ENCODE measurements at regions not wholly inside any gene's neighbourhood (a gene's known extent, or its start where the extent isn't known, plus 50 kb on each side); places are given as distances from the start of the nearest gene placed in this dataset.

DNA sequence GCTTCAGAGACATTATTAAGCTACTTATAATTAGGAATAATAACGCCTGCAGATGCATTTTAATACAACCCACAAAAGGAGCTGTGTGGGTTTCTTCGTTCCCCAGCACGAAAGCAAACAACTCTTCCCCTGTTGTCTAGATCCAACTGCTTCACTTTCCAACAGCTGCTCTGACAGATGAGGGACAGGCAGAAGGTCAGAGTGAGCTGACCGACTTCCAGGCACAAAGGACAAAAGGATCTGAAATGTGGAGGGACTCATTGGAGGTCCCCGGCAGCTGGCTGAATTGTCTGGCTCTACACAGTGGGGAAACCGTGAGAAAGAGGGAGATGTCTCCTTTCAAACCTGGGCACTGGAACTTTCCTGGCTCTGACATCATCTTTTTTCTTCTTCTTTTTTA lies 79.1 kb upstream of the ALDH1B1 start:
- no peak for DNase-seq (ENCODE audit: low read depth in 2 of 2)

DNA sequence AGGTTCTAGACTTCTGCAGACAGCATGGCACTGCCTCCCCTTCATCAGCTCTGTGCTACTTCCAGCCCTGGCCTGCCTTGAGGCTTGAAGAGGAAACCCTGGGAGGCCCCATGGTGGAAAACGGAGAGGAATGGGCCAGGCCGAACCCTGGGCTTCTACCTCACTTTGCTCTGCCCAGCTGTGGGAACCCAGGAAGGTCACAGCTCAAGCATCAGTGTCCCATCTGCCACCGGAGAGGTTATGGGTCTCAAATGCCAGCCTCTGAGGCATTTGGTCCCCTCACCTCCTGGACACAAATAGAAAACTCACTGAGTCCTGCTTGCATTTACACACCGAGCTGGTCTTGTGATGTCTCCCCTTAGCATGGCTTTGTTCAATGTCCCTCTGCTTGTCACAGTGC lies 80.1 kb upstream of the ALDH1B1 start:
- DNase-seq (ENCODE audit: low read depth in 2 of 2), result no peak

DNA sequence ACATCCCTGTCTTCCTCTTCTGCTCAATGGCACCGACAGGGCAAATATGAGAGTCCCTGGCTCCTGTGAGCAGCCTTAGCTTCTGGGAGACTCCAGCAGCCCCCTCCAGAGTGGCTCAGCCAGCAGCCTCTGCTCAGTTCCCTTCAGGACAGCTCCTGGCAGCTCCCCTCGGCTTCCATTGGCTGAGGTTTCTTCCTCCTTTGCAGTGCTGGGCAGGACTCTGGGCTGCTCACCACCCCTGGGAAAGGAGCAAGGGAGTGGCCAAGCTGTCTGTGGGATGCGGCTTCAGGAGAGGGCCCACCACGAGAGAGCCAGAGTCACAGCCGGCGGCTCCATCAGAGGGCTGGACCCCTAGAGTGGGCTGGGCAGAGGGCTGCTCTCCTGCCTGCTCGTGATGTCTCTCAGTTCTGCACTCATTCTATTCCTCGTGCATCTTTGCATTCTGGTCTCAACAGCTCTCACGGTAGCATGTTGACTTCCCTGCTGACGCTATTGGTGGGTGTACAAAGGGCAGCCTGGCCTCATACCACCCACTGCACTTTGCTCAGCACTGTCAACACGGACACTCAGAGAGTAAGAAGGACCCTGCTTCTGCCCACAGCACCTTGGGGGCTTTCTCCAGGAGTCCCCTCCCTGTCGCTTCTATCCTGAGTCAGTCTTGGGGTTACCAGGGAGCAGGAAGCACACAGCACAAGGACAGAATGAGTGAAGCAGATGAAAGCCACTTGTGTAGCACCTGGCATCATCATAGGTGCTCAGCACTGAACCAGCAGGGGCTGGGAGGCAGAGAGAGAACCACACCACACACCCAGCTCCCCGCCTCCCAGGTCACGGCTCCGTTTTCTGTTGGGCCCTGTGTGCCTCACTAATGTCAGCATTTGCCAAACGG lies 80.9 kb upstream of the ALDH1B1 start:
- no peak for DNase-seq (ENCODE audit: low read depth in 2 of 2)

DNA sequence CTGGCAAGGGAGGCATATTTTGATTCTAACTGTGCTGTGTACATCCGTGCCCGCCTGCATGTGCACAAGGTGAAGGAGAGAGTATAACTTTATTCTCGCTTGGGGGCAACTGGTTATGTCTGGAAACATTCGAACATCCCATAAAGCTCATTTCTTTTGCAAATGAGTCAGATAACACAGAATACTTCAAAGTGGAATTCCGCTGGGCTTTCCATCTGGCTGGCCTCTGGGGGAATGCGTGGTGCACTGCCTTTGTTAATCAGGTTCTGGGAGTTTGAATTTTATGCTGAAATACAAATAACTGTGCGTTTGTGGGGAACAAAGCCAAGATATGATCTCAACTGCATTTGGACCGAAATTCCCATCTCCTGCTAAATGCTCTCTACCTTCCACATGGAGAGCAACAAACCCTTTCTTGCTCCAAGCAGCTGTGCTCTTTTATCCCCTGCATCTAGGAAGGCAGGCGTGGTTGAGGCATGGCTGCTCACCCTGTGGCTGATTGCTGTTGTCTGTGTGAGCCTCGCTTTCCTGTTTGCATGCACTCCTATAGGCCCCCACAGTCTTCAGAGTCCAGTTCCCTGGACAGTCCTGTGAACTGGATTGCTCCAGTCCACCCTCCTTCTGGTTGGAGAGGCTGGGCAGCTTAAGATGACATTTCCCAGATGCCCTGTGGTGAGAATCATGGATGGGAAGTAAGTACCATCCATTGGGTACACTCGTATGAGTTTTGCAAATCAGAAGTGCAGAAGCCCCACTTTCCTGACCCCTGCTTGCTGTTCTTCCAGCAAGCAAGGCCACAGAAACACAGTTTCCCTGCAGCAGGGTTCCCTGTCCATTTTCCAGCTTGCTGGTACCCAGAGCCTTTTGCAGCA lies 82.9 kb upstream of the ALDH1B1 start:
- DNase-seq (ENCODE audit: low read depth in 2 of 2), result no peak

DNA sequence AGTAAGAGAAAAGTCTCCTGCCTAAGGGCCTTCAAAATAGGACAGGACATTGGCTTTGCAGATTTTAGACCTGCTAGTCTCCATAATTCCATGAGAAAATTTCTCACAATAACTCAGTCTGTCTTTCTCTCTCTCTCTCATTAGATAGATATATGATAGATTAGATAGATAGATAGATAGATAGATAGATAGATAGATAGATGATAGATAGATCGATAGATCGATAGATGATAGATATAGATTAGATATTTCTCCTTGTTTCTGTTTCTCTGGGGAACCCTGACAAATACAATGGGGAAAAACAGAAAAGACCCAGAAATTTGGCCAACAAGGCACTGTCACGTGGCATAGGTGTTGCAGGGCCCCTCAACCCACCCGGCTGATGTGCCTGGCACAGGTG lies 84.4 kb upstream of the ALDH1B1 start:
- DNase-seq (ENCODE audit: low read depth in 2 of 2), result no peak

DNA sequence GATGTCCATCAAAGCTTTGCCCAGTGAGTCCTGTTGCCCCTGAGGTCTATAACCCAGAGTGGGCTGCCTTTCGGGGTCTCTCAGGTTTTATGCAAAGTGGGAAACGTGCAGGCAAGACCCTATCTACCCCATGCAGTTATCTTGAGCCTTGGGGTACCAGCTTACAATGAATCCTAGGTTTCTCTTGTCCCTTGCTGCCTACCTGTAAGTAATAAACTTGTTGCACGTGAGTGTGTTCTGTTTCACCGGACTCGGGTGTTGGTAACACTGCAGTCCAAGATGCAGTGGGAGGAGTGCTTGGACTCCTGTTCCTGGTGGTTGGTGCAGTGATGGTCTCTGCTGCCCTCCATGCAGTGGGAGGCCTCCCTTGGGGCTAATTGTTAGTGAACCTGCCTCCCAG lies 85.6 kb upstream of the ALDH1B1 start:
- DNase-seq (ENCODE audit: low read depth in 2 of 2), result no peak

DNA sequence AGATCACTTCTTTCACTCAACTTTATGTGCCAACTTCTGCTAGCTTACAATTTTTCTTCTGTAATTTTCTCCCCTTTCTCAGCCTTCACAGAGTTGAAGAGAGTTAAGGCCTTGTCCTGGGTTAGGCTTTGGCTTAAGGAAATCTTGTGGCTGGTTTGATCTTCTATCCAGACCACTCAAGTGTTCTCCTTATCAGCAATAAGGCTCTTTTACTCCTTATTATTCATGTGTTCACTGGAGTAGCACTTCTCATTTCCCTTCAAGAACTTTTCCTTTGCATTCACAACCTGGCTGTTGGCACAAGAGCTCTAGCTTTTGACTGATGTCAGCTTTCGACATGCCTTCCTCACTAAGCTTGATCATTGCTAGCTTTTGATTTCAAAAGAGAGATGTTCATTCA lies 86.9 kb upstream of the ALDH1B1 start:
- DNase-seq (ENCODE audit: low read depth in 2 of 2), result no peak

DNA sequence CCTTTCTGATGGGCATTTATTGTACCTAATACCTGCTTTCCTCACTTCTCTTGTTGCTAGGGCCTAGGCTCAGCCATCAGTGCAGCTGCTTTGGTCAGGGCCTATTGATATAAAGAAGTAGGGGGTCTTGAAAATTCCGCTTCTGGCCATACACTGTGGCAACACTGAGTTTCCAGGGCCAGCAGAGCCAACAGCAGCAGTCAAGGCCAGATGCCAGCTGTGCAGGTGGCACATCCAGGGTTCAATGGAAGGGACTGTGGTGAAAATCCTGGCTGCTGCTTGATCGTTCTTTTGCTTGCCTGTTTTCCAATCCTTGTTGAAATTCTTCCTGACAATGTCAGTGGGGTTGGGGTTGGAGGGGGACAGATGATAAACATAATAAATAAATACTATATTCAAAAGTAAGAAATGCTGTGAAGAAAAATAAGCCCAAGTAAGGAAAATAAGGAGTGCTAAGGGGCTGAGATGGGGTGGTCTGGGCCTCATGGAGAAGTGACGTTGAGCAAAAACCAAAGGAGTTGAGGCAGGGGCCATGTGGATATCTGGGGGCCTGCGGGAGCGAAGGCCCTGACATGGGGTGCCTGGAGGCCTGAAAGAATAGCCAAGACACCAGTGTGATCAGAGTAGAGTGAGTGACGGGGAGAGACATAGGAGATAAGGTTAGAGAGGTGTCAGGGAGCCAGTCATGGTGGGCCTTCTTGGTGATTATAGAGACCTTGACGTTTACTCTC lies 91.0 kb upstream of the ALDH1B1 start:
- DNase-seq (ENCODE audit: low read depth in 2 of 2), result no peak

DNA sequence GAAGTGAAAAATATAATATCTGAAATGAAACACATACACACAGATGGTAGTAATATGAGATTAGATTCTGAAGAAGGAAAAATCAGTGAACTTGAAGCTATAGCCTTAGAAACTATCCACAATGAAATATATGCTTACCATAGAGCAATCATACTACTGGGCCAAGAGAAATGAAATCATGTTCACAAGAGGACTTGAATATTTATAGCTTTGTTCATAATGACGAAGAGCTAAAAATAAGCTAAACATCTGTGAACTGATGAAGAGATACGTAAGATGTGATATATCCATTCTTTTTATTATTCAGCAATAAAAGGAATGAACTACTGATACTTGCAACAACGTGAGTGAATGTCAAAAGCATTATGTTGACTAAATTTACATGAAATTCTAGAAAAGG lies 92.6 kb upstream of the ALDH1B1 start:
- no peak for DNase-seq (ENCODE audit: low read depth in 2 of 2)

DNA sequence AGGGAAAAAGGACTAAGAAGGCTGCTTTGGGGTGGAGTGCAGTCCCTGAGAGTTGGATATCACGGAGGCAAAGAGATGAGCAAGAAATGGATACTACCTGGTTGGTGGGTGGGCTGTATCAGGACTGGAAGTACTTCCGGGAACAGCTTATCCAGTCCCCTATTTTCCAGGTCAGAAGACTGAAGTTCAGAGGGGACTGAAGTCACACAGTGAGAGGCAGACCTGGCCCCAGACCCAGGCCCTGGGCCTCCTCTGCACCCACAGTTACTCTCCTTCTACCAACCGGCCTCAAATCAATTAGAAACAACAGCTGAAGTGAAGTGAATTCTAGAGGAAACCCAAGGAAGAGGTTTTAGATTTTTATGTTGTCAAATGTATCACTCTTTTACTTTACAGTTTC lies 93.6 kb upstream of the ALDH1B1 start:
- no peak for DNase-seq (ENCODE audit: low read depth in 2 of 2)

DNA sequence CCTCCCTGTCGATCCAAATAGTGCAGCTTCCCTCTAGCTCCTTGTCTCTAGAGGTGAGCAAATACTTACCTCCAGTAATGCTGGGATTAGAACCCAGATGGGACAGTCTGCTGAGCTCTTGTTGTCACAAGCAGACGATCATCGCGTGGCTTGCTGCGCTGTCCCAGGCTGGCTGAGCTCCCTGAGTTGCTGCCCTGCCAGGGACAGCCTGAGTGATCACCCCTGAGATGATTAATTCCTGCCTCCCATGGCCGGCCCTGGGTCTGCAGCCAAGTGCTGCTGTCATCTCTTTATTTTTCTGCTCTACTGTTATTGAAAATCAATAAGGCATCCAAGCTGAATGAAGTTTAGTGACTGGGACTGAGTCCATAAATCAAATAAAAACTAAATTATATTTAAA lies 94.0 kb upstream of the ALDH1B1 start:
- DNase-seq (ENCODE audit: low read depth in 2 of 2), result no peak

DNA sequence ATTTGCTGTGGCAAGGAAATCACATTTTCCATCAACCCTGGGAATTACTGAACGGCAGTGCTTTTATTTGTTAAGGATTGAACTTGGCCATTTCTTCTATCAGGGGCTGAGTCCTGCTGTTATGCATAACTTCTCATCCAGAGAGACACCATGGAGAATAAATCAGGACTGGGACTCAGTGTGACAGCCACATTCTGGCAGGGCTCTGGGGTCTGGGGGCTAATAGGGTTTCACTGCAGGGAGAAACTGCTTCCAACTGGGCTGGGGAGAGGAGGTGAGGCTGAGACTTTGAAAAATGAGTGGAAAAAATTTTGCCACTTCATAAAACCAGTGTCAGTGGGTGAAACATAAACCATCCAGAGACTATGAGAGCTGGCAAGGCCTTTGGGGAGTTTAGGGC lies 95.7 kb upstream of the ALDH1B1 start:
- no peak for DNase-seq (ENCODE audit: low read depth in 2 of 2)

DNA sequence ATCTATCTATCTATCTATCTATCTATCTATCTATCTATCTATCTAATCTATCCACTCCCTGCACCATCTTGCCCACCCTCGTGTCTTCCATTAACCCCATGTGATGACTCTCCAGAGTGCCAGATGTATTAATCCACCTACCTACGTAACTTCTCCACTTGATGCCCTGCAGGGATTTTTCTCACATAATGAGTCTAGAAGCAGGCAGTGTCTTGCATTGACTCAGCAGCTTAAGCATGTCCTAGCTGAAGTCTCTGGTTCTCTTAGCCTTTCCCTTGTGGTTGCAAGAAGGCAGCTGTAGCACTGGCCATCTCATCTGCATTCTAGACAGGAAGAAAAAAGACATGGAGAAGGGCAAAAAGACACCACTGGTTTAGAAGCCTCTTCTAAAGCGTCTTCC lies 96.7 kb upstream of the ALDH1B1 start:
- DNase-seq (ENCODE audit: low read depth in 2 of 2), result no peak

DNA sequence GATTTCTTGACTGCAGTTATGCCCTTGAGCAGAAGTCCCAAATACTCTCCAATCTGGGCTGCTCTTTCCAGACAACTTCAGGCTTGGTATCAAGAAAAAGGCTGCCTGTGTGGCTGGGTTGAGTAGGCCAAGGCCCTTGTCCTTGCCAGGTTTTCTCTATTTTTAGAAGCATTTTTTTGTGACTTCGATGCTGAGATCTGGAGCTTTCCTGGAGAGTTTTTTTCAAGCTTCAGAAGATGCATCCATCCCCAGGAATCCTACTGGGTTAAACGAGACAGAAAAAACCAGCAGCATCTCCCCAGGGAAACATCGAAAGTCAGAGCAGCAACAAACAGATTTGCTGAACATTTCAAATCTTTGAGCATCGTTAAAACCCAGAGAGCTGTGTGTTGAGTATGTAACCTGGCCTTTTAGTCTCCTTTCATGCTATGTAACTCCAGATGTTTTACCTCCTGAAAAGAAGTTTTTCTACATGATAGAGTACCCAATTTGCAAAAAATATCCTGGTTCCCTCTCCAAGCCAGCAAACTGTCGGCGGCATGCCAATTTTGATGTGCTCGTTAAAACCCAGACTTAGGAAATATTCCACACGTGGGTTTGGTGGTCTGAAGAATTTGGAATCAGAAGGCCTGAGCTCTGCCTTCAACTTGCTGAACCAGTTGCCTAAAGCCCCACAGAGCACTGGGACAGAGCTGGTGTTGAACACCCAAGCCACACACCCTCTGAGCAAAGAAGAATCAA lies 98.1 kb upstream of the ALDH1B1 start:
- no peak for DNase-seq (ENCODE audit: low read depth in 2 of 2)

DNA sequence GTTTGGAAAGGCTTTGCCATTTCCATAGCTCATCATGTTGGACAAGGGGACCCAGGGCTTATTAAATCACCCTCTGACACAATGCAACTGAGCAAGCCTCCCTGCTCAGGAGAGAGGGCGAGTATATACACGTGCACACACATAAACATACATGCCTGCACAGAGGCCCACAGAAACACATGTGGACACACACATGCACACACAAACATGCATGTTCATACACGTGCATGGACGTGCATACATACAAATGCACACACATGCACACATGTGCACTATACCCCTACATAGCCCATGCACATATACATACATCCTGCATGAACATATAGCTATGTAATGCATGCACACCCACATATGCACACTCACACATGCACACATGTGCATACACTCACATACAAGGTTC lies 99.5 kb upstream of the ALDH1B1 start:
- no peak for DNase-seq (ENCODE audit: low read depth in 2 of 2)

DNA sequence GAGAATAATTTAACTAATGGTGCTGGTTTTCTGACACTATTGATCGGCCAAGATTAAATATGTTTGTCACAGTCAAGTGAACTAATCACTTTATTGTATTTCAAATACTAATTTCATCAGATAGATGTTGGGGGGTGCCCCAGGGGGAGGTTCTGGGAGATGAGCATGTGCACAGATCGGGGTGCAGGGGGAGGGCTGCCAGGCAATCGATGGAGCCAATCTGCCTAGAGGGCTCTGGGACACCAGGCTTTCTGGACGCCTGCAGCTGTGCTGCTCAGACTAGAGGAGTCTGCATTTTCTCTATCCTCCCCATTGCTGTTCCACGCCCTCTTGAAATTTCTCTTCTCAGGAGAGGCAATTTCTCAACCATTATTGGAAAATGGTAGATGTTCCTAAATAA lies 100.0 kb upstream of the ALDH1B1 start:
- DNase-seq (ENCODE audit: low read depth in 2 of 2), result no peak

DNA sequence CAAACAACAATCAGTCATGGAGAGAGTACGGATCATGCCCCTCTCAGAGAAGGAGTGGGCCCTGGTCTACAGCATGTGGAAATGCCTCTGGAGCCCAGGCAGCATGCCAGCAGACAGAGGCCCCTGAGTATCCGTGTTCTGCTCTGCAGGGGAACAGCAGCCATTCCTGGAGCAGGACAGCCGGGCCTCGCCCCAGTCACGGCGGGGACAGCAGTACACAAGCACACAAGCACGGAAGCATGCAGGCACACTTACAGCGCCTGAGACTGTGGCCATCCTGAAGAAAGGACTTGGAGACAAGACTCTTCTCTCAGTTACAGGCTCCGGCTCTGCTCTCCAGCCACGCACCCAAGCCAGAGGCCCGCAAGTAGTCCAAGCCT lies 102.6 kb upstream of the ALDH1B1 start:
- no peak for DNase-seq (ENCODE audit: low read depth in 2 of 2)

DNA sequence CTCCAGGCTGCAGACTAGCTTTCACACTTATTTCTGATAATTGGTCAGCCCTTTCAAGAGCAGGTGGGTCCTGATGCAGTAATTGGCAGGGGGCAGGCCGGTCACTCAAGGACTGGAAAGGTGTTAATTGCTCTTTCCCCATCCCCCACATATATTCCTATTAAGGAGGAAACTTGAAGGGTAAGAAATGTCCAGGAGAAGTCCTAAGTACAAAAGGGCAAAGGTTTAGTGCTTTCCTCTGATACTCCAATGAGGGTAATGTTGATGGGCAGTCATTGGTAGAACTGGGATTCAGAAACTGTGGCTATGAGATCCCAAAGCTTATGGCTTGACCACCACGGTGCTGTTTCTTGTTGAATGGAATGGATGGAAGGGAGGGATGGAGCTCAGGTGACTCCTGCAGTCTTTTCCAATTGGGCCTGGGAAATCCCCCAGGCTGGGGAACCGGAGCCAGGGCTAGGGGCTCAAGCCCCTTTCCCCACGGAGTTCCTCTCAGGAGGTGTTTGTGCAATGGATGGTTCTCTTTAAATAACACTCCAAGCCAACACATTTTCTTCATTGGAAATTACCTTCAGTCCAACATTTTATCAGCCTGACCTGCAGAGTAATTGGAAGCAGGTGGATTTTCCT lies 103.2 kb upstream of the ALDH1B1 start:
- DNase-seq (ENCODE audit: low read depth in 2 of 2), result no peak

DNA sequence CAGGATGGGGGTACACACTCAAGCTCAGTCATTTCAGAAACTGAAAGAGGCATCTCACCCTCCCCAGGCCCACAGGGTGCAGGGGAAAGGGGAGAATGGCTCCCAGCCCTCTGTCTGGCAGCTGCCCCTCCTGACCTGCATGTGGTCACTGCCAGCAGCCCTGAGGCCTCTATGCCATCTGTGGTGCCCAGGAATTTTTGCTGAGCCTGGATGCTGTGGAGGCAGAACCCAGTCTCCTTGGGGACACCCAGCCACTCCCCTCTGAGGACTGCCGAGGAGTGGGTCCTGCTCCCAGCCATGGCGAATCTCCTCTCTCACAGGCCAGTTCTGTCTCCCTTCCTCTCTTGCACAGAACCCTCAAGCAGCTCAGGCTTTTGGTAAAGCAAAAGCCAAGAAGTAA lies 104.0 kb upstream of the ALDH1B1 start:
- no peak for DNase-seq (ENCODE audit: low read depth in 2 of 2)

DNA sequence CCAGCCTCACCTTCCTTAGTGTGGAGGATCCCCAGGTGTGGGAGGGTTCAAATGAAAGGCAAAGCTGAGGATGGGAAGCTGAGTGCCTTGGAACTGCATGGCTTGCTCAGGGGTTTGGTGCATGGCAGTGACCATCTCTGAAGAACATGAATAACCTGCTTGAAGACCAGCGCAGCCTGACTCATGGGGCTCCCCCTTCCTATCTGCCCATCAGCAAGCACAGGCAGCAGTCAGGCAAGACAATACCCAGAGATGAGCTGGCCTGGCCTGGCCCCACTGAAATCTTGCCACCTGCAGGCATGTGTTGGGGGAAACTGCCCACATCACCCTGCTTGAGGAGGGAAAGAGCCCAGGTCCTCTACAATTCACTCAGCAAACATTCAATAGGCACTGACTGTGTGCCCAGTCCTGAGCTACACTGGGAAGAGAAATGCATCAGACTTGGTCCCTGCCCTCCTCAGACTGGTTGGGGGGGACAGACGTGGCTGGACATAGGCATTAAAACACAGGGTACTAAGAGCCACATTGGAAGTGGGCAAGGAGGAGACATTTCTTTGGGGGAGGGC lies 105.0 kb upstream of the ALDH1B1 start:
- DNase-seq (ENCODE audit: low read depth in 2 of 2), result no peak

DNA sequence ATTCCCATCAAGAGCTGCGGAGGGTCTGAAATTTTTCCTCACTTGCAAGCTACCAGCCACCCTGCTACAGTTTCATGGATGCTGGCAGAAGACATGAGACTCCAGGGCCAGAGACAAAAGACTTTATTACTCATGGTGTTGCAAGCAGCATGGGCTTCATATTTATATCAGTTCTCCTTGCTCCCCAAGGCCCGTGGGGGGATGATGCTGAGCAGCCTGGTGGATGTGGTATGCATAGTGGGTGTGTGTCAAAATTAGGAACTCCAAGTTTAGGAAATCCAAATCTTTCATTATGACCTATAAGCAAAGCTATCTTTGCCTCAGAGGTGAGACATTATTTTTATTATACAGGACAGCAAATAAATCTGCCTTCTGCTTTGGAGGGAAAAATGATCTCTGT lies 105.7 kb upstream of the ALDH1B1 start:
- no peak for DNase-seq (ENCODE audit: low read depth in 2 of 2)
